CD4-positive, alpha-beta memory T cell (primary cell): ENCODE measurements at regions not wholly inside any gene's neighbourhood (a gene's known extent, or its start where the extent isn't known, plus 50 kb on each side); places are given as distances from the start of the nearest gene placed in this dataset.

Source experiments
- CTCF ChIA-PET: fragments of 350-600 bp; sonication (Branson Sonifier 250); formaldehyde crosslinking; loops from one replicate; lab custom pipeline; 2021; ENCODE audit warnings: inconsistent platforms; ENCODE audit not compliant: partially characterized antibody; lab: Charles Lee
- POLR2A ChIA-PET: fragments of 350-600 bp; sonication (Branson Sonifier 250); formaldehyde crosslinking; loops from one replicate; lab custom pipeline; 2021; ENCODE audit not compliant: partially characterized antibody; lab: Charles Lee
- DNase-seq, 5 donors: peaks; one replicate each; pipeline versions ENCODE4 v3.0.0 to v3.0.0-alpha.2; 2020 to 2022; ENCODE audit warnings: mixed read lengths in 1 of 5
- H3K27ac ChIP-seq: one replicate; pipeline ENCODE4 v1.7.0; 2013; ENCODE audit warnings: low read depth, low read length
- H3K27me3 ChIP-seq: 2 replicates; pipeline ENCODE4 v1.7.0; 2013; ENCODE audit warnings: mild to moderate bottlenecking, low read length, moderate library complexity; ENCODE audit not compliant: insufficient read depth
- H3K36me3 ChIP-seq: 2 replicates; pipeline ENCODE4 v1.7.0; 2013; ENCODE audit warnings: mild to moderate bottlenecking, low read length, moderate library complexity; ENCODE audit not compliant: insufficient read depth
- H3K4me1 ChIP-seq: 2 replicates; pipeline ENCODE4 v1.7.0; 2013; ENCODE audit warnings: mild to moderate bottlenecking, low read length, moderate library complexity; ENCODE audit not compliant: insufficient read depth
- H3K4me3 ChIP-seq, 2 donors: one replicate each; pipeline ENCODE4 v1.7.0; 2013; ENCODE audit warnings: low read length in 2 of 2, mild to moderate bottlenecking in 1 of 2
- H3K9me3 ChIP-seq, 2 donors: one replicate each; pipeline ENCODE4 v1.7.0; 2013; ENCODE audit warnings: low read length in 2 of 2, control low read depth in 1 of 2; ENCODE audit not compliant: control insufficient read depth in 1 of 2
- H3K27ac Mint-ChIP-seq, 7 donors: one replicate each; pipeline ENCODE4 v1.8.0; 2020 to 2021; ENCODE audit warnings: mixed read lengths in 7 of 7, mild to moderate bottlenecking in 6 of 7, inconsistent platforms in 3 of 7, moderate library complexity in 3 of 7
- H3K27me3 Mint-ChIP-seq, 2 donors: one replicate each; pipeline ENCODE4 v1.8.0; 2020 to 2021; ENCODE audit warnings: mixed read lengths in 2 of 2
- H3K36me3 Mint-ChIP-seq, 2 donors: one replicate each; pipeline ENCODE4 v1.8.0; 2020 to 2021; ENCODE audit warnings: mixed read lengths in 2 of 2, inconsistent platforms in 1 of 2, mild to moderate bottlenecking in 1 of 2
- H3K4me1 Mint-ChIP-seq, 4 donors: one replicate each; pipeline ENCODE4 v1.8.0; 2020 to 2021; ENCODE audit warnings: mixed read lengths in 4 of 4, mild to moderate bottlenecking in 1 of 4
- H3K4me3 Mint-ChIP-seq, 8 donors: one replicate each; pipeline ENCODE4 v1.8.0; 2020 to 2021; ENCODE audit warnings: mixed read lengths in 8 of 8, mild to moderate bottlenecking in 7 of 8, moderate library complexity in 6 of 8, inconsistent platforms in 3 of 8
- H3K9me3 Mint-ChIP-seq, 8 donors: one replicate each; pipeline ENCODE4 v1.8.0; 2020 to 2021; ENCODE audit warnings: mixed read lengths in 8 of 8, mild to moderate bottlenecking in 5 of 8, inconsistent platforms in 3 of 8, moderate library complexity in 1 of 8
- intact Hi-C: fragments of 100-400 bp; cut with micrococcal nuclease; formaldehyde crosslinking; loops from one replicate; pipeline ENCODE4 v1.15.1; 2023

- H3K4me3 ChIP-seq, result no peak overlapping the region
- Mint-ChIP-seq H3K27me3 (no peaks in the 10 kb centered on the region), H3K27ac (no peak overlapping the region)
These were observed 456.1 kb downstream of the KCTD8 start for GRCh38 chr4:43992552-43992951.

GRCh38 chr4:43993196-43993902, 455.3 kb downstream of the KCTD8 start:
- Mint-ChIP-seq H3K9me3 (peaks cover 0 to 6% (median 1%) of the 10 kb centered on the region in 8 donors), H3K27me3 (no peaks in the 10 kb centered on the region), H3K36me3 (no peaks in the 10 kb centered on the region), H3K4me1 (no peaks in the 10 kb centered on the region), H3K27ac (no peak overlapping the region), H3K4me3 (no peak overlapping the region)
- no peaks in the 10 kb centered on the region for H3K27me3 ChIP-seq
- H3K36me3 ChIP-seq, result no peaks in the 10 kb centered on the region
- no peak overlapping the region for H3K4me3 ChIP-seq
- H3K4me1 ChIP-seq, result no peaks in the 10 kb centered on the region
- ChIA-PET CTCF (no interaction called here), POLR2A (no interaction called here)
- intact Hi-C loops, result no loop called here
- H3K27ac ChIP-seq, result no peak overlapping the region
- H3K9me3 ChIP-seq, result no peaks in the 10 kb centered on the region
- no peak for DNase-seq

More at GRCh38 chr4:43992552-43992951, 456.1 kb downstream of the KCTD8 start:
- POLR2A ChIA-PET, result no interaction called here
- CTCF ChIA-PET, result no interaction called here
- Histone ChIP-seq H3K27me3 (no peaks in the 10 kb centered on the region), H3K4me1 (no peaks in the 10 kb centered on the region), H3K36me3 (no peaks in the 10 kb centered on the region), H3K27ac (no peak overlapping the region), H3K9me3 (no peaks in the 10 kb centered on the region)
- no peaks in the 10 kb centered on the region for H3K4me1 Mint-ChIP-seq
- intact Hi-C loops, result no loop called here
- peaks cover 0 to 6% (median 2%) of the 10 kb centered on the region in 8 donors for H3K9me3 Mint-ChIP-seq
- DNase-seq, result no peak
- H3K36me3 Mint-ChIP-seq, result no peaks in the 10 kb centered on the region
- H3K4me3 Mint-ChIP-seq, result no peak overlapping the region

GRCh38 chr4:43999669-44000068, 448.9 kb downstream of the KCTD8 start:
- ChIA-PET CTCF (no interaction called here), POLR2A (no interaction called here)
- Histone ChIP-seq H3K9me3 (no peaks in the 10 kb centered on the region), H3K27me3 (no peaks in the 10 kb centered on the region), H3K27ac (no peak overlapping the region), H3K36me3 (no peaks in the 10 kb centered on the region), H3K4me3 (no peak overlapping the region), H3K4me1 (no peaks in the 10 kb centered on the region)
- Mint-ChIP-seq H3K4me1 (no peaks in the 10 kb centered on the region), H3K36me3 (no peaks in the 10 kb centered on the region), H3K4me3 (no peak overlapping the region), H3K9me3 (peaks cover 0 to 4% (median 2%) of the 10 kb centered on the region in 8 donors), H3K27ac (no peak overlapping the region), H3K27me3 (no peaks in the 10 kb centered on the region)
- DNase-seq, result no peak
- intact Hi-C loops, result no loop called here

GRCh38 chr4:44002368-44002767, 446.2 kb downstream of the KCTD8 start:
- H3K4me1 ChIP-seq, result no peaks in the 10 kb centered on the region
- H3K27me3 Mint-ChIP-seq, result no peaks in the 10 kb centered on the region
- H3K4me3 Mint-ChIP-seq, result no peak overlapping the region
- DNase-seq, result no peak
- no peaks in the 10 kb centered on the region for H3K36me3 ChIP-seq
- H3K27me3 ChIP-seq, result no peaks in the 10 kb centered on the region
- H3K4me1 Mint-ChIP-seq, result no peaks in the 10 kb centered on the region
- intact Hi-C loops, result no loop called here
- H3K27ac ChIP-seq, result no peak overlapping the region
- no peaks in the 10 kb centered on the region for H3K36me3 Mint-ChIP-seq
- peaks cover 0 to 3% (median 0%) of the 10 kb centered on the region in 8 donors for H3K9me3 Mint-ChIP-seq
- H3K9me3 ChIP-seq, result no peaks in the 10 kb centered on the region
- CTCF ChIA-PET, result no interaction called here
- H3K4me3 ChIP-seq, result no peak overlapping the region
- H3K27ac Mint-ChIP-seq, result no peak overlapping the region
- POLR2A ChIA-PET, result no interaction called here

- no peaks in the 10 kb centered on the region for H3K27me3 ChIP-seq
- no peaks in the 10 kb centered on the region for H3K4me1 ChIP-seq
- Mint-ChIP-seq H3K9me3 (peaks cover 0 to 10% (median 4%) of the 10 kb centered on the region in 8 donors), H3K4me1 (no peaks in the 10 kb centered on the region), H3K27ac (no peak overlapping the region), H3K27me3 (no peaks in the 10 kb centered on the region), H3K4me3 (no peak overlapping the region), H3K36me3 (no peaks in the 10 kb centered on the region)
- H3K9me3 ChIP-seq, result no peaks in the 10 kb centered on the region
- no peak overlapping the region for H3K4me3 ChIP-seq
- no peaks in the 10 kb centered on the region for H3K36me3 ChIP-seq
- intact Hi-C loops, result no loop called here
- ChIA-PET CTCF (no interaction called here), POLR2A (no interaction called here)
- H3K27ac ChIP-seq, result no peak overlapping the region
- no peak for DNase-seq
These were observed 431.8 kb downstream of the KCTD8 start for GRCh38 chr4:44016570-44017421.

GRCh38 chr4:44017422-44017739, 431.2 kb downstream of the KCTD8 start:
- H3K4me1 Mint-ChIP-seq, result no peaks in the 10 kb centered on the region
- intact Hi-C loops, result no loop called here
- no peaks in the 10 kb centered on the region for H3K36me3 ChIP-seq
- no peaks in the 10 kb centered on the region for H3K4me1 ChIP-seq
- H3K36me3 Mint-ChIP-seq, result no peaks in the 10 kb centered on the region
- H3K27ac Mint-ChIP-seq, result no peak overlapping the region
- ChIA-PET CTCF (no interaction called here), POLR2A (no interaction called here)
- no peak overlapping the region for H3K27ac ChIP-seq
- H3K9me3 Mint-ChIP-seq, result peaks cover 0 to 10% (median 3%) of the 10 kb centered on the region in 8 donors
- no peak overlapping the region for H3K4me3 Mint-ChIP-seq
- H3K27me3 ChIP-seq, result no peaks in the 10 kb centered on the region
- H3K27me3 Mint-ChIP-seq, result no peaks in the 10 kb centered on the region
- no peak overlapping the region for H3K4me3 ChIP-seq
- no peaks in the 10 kb centered on the region for H3K9me3 ChIP-seq
- DNase-seq, result no peak

- H3K27me3 ChIP-seq, result no peaks in the 10 kb centered on the region
- Mint-ChIP-seq H3K27ac (peak overlapping the region in 1 of 7 donors; percentile 44), H3K4me1 (no peaks in the 10 kb centered on the region), H3K27me3 (no peaks in the 10 kb centered on the region), H3K4me3 (no peak overlapping the region), H3K9me3 (peaks cover 0 to 17% (median 3%) of the 10 kb centered on the region in 8 donors), H3K36me3 (no peaks in the 10 kb centered on the region)
- H3K4me1 ChIP-seq, result no peaks in the 10 kb centered on the region
- H3K4me3 ChIP-seq, result no peak overlapping the region
- ChIA-PET POLR2A (no interaction called here), CTCF (no interaction called here)
- H3K36me3 ChIP-seq, result no peaks in the 10 kb centered on the region
- intact Hi-C loops, result no loop called here
- H3K27ac ChIP-seq, result no peak overlapping the region
- H3K9me3 ChIP-seq, result no peaks in the 10 kb centered on the region
- DNase-seq, result no peak
These were observed 428.9 kb downstream of the KCTD8 start for GRCh38 chr4:44019721-44020120.
